SK-N-SH treated with all-trans-retinoic acid at 6 μM for 48 hours (cell line): ENCODE measurements at regions not wholly inside any gene's neighbourhood (a gene's known extent, or its start where the extent isn't known, plus 50 kb on each side); places are given as distances from the start of the nearest gene placed in this dataset.

Source experiments
- BACH2 ChIP-seq: fragments of 250-450 bp; sonication (Bioruptor Pico); IDR thresholded peaks from 2 replicates; pipeline ENCODE4 v1.9.0; 2021; ENCODE audit warnings: mild to moderate bottlenecking, borderline replicate concordance
- ESRRG ChIP-seq: fragments of 250-450 bp; sonication (Bioruptor Pico); IDR thresholded peaks from 2 replicates; pipeline ENCODE4 v1.6.1; 2021; ENCODE audit warnings: mild to moderate bottlenecking
- TCF4 ChIP-seq: fragments of 250-450 bp; sonication (Bioruptor Pico); IDR thresholded peaks from 2 replicates; pipeline ENCODE4 v1.8.0; 2021; ENCODE audit warnings: mild to moderate bottlenecking, moderate library complexity, borderline replicate concordance
- ZFP3 ChIP-seq: fragments of 250-450 bp; sonication (Bioruptor Pico); IDR thresholded peaks from 2 replicates; pipeline ENCODE4 v1.5.0; 2020; ENCODE audit warnings: mild to moderate bottlenecking, moderate library complexity
- ZFP30 ChIP-seq: fragments of 450-650 bp; formaldehyde crosslinking; IDR thresholded peaks from 2 replicates; pipeline ENCODE4 v1.5.0; 2022; ENCODE audit warnings: mild to moderate bottlenecking, moderate library complexity
- ZNF70 ChIP-seq: fragments of 450-650 bp; formaldehyde crosslinking; IDR thresholded peaks from 2 replicates; pipeline ENCODE4 v1.5.0; 2020; ENCODE audit warnings: mild to moderate bottlenecking, moderate library complexity
- TF ChIP-seq, protein P1 (sequence below): fragments of 250-450 bp; sonication (Bioruptor Pico); IDR thresholded peaks from 2 replicates; pipeline ENCODE4 v1.5.1; 2020; ENCODE audit warnings: low read depth, mild to moderate bottlenecking, moderate library complexity

DNA sequence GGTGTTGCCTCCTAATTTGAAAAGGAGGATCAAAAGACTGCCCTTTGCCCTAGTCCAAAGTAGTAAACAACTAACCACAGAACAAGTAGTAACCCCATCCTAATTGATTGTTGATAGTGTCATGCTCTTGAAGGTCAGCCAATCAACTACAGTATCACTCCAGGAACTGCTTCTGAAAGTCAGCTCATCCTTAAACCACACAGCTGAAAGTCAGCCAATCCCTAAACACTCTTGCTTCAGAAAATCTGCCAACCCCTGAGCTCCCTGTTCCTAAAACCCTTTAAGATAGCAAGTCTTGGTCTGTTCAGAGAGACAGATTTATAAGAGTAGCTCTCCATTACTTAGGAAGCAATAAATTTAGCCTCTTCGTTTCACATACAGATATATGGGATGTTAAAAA is 51.6 kb upstream of the CPO start:
- TF ChIP-seq, protein P1, sequence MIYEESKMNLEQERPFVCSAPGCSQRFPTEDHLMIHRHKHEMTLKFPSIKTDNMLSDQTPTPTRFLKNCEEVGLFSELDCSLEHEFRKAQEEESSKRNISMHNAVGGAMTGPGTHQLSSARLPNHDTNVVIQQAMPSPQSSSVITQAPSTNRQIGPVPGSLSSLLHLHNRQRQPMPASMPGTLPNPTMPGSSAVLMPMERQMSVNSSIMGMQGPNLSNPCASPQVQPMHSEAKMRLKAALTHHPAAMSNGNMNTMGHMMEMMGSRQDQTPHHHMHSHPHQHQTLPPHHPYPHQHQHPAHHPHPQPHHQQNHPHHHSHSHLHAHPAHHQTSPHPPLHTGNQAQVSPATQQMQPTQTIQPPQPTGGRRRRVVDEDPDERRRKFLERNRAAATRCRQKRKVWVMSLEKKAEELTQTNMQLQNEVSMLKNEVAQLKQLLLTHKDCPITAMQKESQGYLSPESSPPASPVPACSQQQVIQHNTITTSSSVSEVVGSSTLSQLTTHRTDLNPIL (CRISPR knock-in tag): no peak
- TF ChIP-seq ZFP3 (no peak), ZNF70 (CRISPR knock-in tag) (no peak), ESRRG (CRISPR knock-in tag) (no peak), TCF4 (CRISPR knock-in tag) (no peak), ZFP30 (CRISPR knock-in tag) (no peak), BACH2 (CRISPR knock-in tag) (no peak)
